ENCODE measurements at regions not wholly inside any gene's neighbourhood (a gene's known extent, or its start where the extent isn't known, plus 50 kb on each side); places are given as distances from the start of the nearest gene placed in this dataset.

- Mint-ChIP-seq H3K4me1 (ENCODE audit: low read depth) (peaks cover 12% of the 10 kb centered on the region), H3K36me3 (ENCODE audit: low read depth) (no peaks in the 10 kb centered on the region), H3K27me3 (ENCODE audit: low read depth) (no peaks in the 10 kb centered on the region), H3K9me3 (ENCODE audit: low read depth) (no peaks in the 10 kb centered on the region), H3K4me3 (ENCODE audit: unreplicated experiment) (no peak overlapping the region), H3K27ac (ENCODE audit: unreplicated experiment) (no peak overlapping the region)
- no peak for DNase-seq (ENCODE audit: low spot score)
- no peak for TF ChIP-seq CTCF (IDR thresholded peaks at IDR 0.05)
Measured at GRCh38 chr3:106010829-106011228, 142.0 kb upstream of the CBLB start.

GRCh38 chr3:106013971-106014370 is 145.2 kb upstream of the CBLB start:
- peaks cover 9% of the 10 kb centered on the region for H3K9me3 Mint-ChIP-seq (ENCODE audit: low read depth)
- H3K27ac Mint-ChIP-seq (ENCODE audit: unreplicated experiment) = no peak overlapping the region
- H3K4me1 Mint-ChIP-seq (ENCODE audit: low read depth) = peaks cover 21% of the 10 kb centered on the region
- H3K27me3 Mint-ChIP-seq (ENCODE audit: low read depth) = no peaks in the 10 kb centered on the region
- TF ChIP-seq CTCF (IDR thresholded peaks at IDR 0.05) = no peak
- DNase-seq (ENCODE audit: low spot score) = no peak
- H3K36me3 Mint-ChIP-seq (ENCODE audit: low read depth) = peaks cover 2% of the 10 kb centered on the region
- no peak overlapping the region for H3K4me3 Mint-ChIP-seq (ENCODE audit: unreplicated experiment)

GRCh38 chr3:106014518-106014917 is 145.7 kb upstream of the CBLB start:
- no peaks in the 10 kb centered on the region for H3K27me3 Mint-ChIP-seq (ENCODE audit: low read depth)
- DNase-seq (ENCODE audit: low spot score) = no peak
- no peak overlapping the region for H3K4me3 Mint-ChIP-seq (ENCODE audit: unreplicated experiment)
- H3K27ac Mint-ChIP-seq (ENCODE audit: unreplicated experiment) = no peak overlapping the region
- TF ChIP-seq CTCF (IDR thresholded peaks at IDR 0.05) = no peak
- peaks cover 2% of the 10 kb centered on the region for H3K36me3 Mint-ChIP-seq (ENCODE audit: low read depth)
- H3K9me3 Mint-ChIP-seq (ENCODE audit: low read depth) = peaks cover 9% of the 10 kb centered on the region
- peaks cover 22% of the 10 kb centered on the region for H3K4me1 Mint-ChIP-seq (ENCODE audit: low read depth)

- peaks cover 2% of the 10 kb centered on the region for H3K36me3 Mint-ChIP-seq (ENCODE audit: low read depth)
- H3K9me3 Mint-ChIP-seq (ENCODE audit: low read depth) = peaks cover 9% of the 10 kb centered on the region
- DNase-seq (ENCODE audit: low spot score) = no peak
- H3K27me3 Mint-ChIP-seq (ENCODE audit: low read depth) = no peaks in the 10 kb centered on the region
- H3K4me1 Mint-ChIP-seq (ENCODE audit: low read depth) = peaks cover 22% of the 10 kb centered on the region
- no peak overlapping the region for H3K27ac Mint-ChIP-seq (ENCODE audit: unreplicated experiment)
- TF ChIP-seq CTCF (IDR thresholded peaks at IDR 0.05) = no peak
- no peak overlapping the region for H3K4me3 Mint-ChIP-seq (ENCODE audit: unreplicated experiment)
Measured at GRCh38 chr3:106014971-106015370, 146.2 kb upstream of the CBLB start.

- Mint-ChIP-seq H3K27me3 (ENCODE audit: low read depth) (no peaks in the 10 kb centered on the region), H3K27ac (ENCODE audit: unreplicated experiment) (peak overlapping the region; percentile 8), H3K9me3 (ENCODE audit: low read depth) (peaks cover 9% of the 10 kb centered on the region), H3K4me3 (ENCODE audit: unreplicated experiment) (no peak overlapping the region), H3K4me1 (ENCODE audit: low read depth) (peaks cover 28% of the 10 kb centered on the region), H3K36me3 (ENCODE audit: low read depth) (peaks cover 2% of the 10 kb centered on the region)
- no peak for TF ChIP-seq CTCF (IDR thresholded peaks at IDR 0.05)
- DNase-seq (ENCODE audit: low spot score) = no peak
Measured at GRCh38 chr3:106018102-106018501, 149.3 kb upstream of the CBLB start.

Measured in chondrocyte (in vitro differentiated cells).